Natural killer cell (primary cell): ENCODE measurements at regions not wholly inside any gene's neighbourhood (a gene's known extent, or its start where the extent isn't known, plus 50 kb on each side); places are given as distances from the start of the nearest gene placed in this dataset.
A peak's percentile ranks its signal among the peaks of the same experiment; 100 is the strongest.

Experiments
- ATAC-seq, 3 donors: fragments of 150-1000 bp in 2 of 3; fragments of 200-7000 bp in 1 of 3; cut with Tn5 transposase; 1 replicate in 1 of 3; 2 replicates in 2 of 3; pipeline ENCODE4 v1.10.0; 2021; ENCODE audit warnings: mild to moderate bottlenecking in 2 of 3, moderate library complexity in 2 of 3
- DNase-seq, 2 donors: peaks; one replicate each; pipeline versions ENCODE4 v3.0.0 to v3.0.0-alpha.2; 2013 to 2021; ENCODE audit warnings: mixed read lengths in 1 of 2
- H3K27ac ChIP-seq: one replicate; pipeline ENCODE4 v1.5.1; 2013; ENCODE audit warnings: mild to moderate bottlenecking, low read length
- H3K27me3 ChIP-seq: one replicate; pipeline ENCODE4 v1.6.1; 2013; ENCODE audit warnings: low read length; ENCODE audit not compliant: control insufficient read depth, insufficient read depth
- H3K36me3 ChIP-seq: one replicate; pipeline ENCODE4 v1.6.1; 2013; ENCODE audit warnings: low read length; ENCODE audit not compliant: control insufficient read depth, insufficient read depth
- H3K4me1 ChIP-seq: one replicate; pipeline ENCODE4 v1.6.1; 2013; ENCODE audit warnings: low read length; ENCODE audit not compliant: control insufficient read depth, insufficient read depth
- H3K4me3 ChIP-seq: one replicate; pipeline ENCODE4 v1.5.1; 2013; ENCODE audit warnings: low read length
- H3K9me3 ChIP-seq: one replicate; pipeline ENCODE4 v1.6.1; 2013; ENCODE audit warnings: low read length; ENCODE audit not compliant: control insufficient read depth, insufficient read depth
- H3K27ac Mint-ChIP-seq, 2 donors: one replicate each; pipeline ENCODE4 v1.8.0; 2022; ENCODE audit warnings: mild to moderate bottlenecking in 2 of 2, mixed read lengths in 2 of 2, moderate library complexity in 1 of 2
- H3K27me3 Mint-ChIP-seq, 2 donors: one replicate each; pipeline ENCODE4 v1.8.0; 2022; ENCODE audit warnings: low read depth in 2 of 2, mixed read lengths in 2 of 2
- H3K36me3 Mint-ChIP-seq: one replicate; pipeline ENCODE4 v1.8.0; 2022; ENCODE audit warnings: mixed read lengths
- H3K4me1 Mint-ChIP-seq, 2 donors: one replicate each; pipeline ENCODE4 v1.8.0; 2022; ENCODE audit warnings: mixed read lengths in 2 of 2
- H3K4me3 Mint-ChIP-seq: one replicate; pipeline ENCODE4 v1.8.0; 2022; ENCODE audit warnings: mild to moderate bottlenecking, moderate library complexity, mixed read lengths
- H3K9me3 Mint-ChIP-seq, 2 donors: one replicate each; pipeline ENCODE4 v1.8.0; 2022; ENCODE audit warnings: mixed read lengths in 2 of 2
- WGBS: methylation state at CpG from one replicate; pipeline ENCODE4 v1.1.7; 2013; ENCODE audit warnings: missing lambda C conversion rate; ENCODE audit not compliant: insufficient coverage; 5-methylcytosine and 5-hydroxymethylcytosine counted together
- intact Hi-C: fragments of 100-400 bp; cut with micrococcal nuclease; formaldehyde crosslinking; loops from one replicate; pipeline ENCODE4 v1.14.2; 2022
- TF ChIP-seq, protein P1 (sequence below): fragments of 200-600 bp; IDR thresholded peaks from one replicate; pipeline ENCODE4 v1.8.0; 2022; ENCODE audit warnings: antibody characterized with exemption

DNA sequence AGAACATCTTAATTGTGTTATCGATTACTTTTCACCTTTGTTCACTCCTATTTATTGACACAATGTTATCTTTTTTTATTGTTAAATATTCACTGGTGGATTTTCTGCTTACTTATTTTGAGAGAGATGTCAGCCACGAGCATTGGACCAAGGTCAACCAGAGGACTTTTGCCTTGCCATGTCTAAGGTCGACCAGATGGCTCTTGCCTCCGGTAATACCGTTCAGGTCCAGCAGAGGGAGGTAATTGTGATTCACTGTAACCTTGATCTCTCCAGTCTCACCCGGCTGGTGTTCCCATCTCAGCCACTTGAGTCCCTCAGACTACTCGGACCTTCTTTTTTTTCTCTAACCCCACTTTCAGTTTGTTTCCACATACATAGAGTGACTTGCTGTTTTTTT lies 1438.1 kb downstream of the UQCRFS1 start:
- no peak overlapping the region for H3K27ac Mint-ChIP-seq
- H3K27ac ChIP-seq, result no peak overlapping the region
- no peaks in the 10 kb centered on the region for H3K4me1 Mint-ChIP-seq
- DNase-seq, result peak in 1 of 2 donors; percentile 11
- TF ChIP-seq, protein P1, sequence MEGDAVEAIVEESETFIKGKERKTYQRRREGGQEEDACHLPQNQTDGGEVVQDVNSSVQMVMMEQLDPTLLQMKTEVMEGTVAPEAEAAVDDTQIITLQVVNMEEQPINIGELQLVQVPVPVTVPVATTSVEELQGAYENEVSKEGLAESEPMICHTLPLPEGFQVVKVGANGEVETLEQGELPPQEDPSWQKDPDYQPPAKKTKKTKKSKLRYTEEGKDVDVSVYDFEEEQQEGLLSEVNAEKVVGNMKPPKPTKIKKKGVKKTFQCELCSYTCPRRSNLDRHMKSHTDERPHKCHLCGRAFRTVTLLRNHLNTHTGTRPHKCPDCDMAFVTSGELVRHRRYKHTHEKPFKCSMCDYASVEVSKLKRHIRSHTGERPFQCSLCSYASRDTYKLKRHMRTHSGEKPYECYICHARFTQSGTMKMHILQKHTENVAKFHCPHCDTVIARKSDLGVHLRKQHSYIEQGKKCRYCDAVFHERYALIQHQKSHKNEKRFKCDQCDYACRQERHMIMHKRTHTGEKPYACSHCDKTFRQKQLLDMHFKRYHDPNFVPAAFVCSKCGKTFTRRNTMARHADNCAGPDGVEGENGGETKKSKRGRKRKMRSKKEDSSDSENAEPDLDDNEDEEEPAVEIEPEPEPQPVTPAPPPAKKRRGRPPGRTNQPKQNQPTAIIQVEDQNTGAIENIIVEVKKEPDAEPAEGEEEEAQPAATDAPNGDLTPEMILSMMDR, result peak; percentile 19
- no peaks in the 10 kb centered on the region for H3K27me3 Mint-ChIP-seq
- no peaks in the 10 kb centered on the region for H3K4me1 ChIP-seq
- peaks cover 56% of the 10 kb centered on the region for H3K9me3 ChIP-seq
- no peak overlapping the region for H3K4me3 Mint-ChIP-seq
- ATAC-seq, result no peak
- H3K4me3 ChIP-seq, result no peak overlapping the region
- intact Hi-C loops, result loop anchor here (10.0 kb wide), 2 partner anchors 550 to 940 kb away; no protein-coding TSS in a partner anchor
- WGBS, result 89% methylated on average over 6 of the region's 7 CpGs
- no peaks in the 10 kb centered on the region for H3K36me3 ChIP-seq
- H3K27me3 ChIP-seq, result no peaks in the 10 kb centered on the region
- peaks cover 78% of the 10 kb centered on the region for H3K36me3 Mint-ChIP-seq
- peaks cover 26 to 34% of the 10 kb centered on the region in 2 donors for H3K9me3 Mint-ChIP-seq

DNA sequence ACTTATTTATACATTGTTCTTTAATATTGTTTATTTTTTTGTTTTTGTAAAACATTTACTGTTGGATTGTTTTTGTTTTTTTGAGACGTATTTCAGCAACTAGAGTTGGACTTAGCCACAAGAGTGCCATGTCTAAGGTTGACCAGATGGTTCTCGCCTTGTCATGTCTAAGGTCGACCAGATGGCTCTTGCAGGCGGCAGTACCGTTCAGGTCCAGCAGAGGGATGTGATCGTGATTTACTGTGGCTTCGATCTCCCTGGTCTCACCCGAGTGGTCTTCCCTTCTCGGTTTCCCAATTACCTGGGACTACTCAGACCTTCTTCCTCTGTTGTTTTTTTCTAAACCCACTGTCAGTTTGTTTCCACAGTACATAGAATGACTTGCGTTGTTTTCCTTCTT lies 1438.6 kb downstream of the UQCRFS1 start:
- TF ChIP-seq, protein P1, result no peak
- DNase-seq, result no peak
- no peak overlapping the region for H3K4me3 Mint-ChIP-seq
- H3K4me1 ChIP-seq, result no peaks in the 10 kb centered on the region
- no peak overlapping the region for H3K27ac Mint-ChIP-seq
- H3K4me1 Mint-ChIP-seq, result no peaks in the 10 kb centered on the region
- no peaks in the 10 kb centered on the region for H3K27me3 ChIP-seq
- no peaks in the 10 kb centered on the region for H3K36me3 ChIP-seq
- H3K36me3 Mint-ChIP-seq, result peaks cover 74% of the 10 kb centered on the region
- intact Hi-C loops, result loop anchor here (10.0 kb wide), 2 partner anchors 550 to 940 kb away; no protein-coding TSS in a partner anchor
- no peak for ATAC-seq
- H3K27me3 Mint-ChIP-seq, result no peaks in the 10 kb centered on the region
- no peak overlapping the region for H3K4me3 ChIP-seq
- H3K9me3 Mint-ChIP-seq, result peaks cover 26 to 39% of the 10 kb centered on the region in 2 donors
- WGBS, result 98% methylated on average over 10 of the region's 10 CpGs
- peaks cover 61% of the 10 kb centered on the region for H3K9me3 ChIP-seq
- no peak overlapping the region for H3K27ac ChIP-seq

DNA sequence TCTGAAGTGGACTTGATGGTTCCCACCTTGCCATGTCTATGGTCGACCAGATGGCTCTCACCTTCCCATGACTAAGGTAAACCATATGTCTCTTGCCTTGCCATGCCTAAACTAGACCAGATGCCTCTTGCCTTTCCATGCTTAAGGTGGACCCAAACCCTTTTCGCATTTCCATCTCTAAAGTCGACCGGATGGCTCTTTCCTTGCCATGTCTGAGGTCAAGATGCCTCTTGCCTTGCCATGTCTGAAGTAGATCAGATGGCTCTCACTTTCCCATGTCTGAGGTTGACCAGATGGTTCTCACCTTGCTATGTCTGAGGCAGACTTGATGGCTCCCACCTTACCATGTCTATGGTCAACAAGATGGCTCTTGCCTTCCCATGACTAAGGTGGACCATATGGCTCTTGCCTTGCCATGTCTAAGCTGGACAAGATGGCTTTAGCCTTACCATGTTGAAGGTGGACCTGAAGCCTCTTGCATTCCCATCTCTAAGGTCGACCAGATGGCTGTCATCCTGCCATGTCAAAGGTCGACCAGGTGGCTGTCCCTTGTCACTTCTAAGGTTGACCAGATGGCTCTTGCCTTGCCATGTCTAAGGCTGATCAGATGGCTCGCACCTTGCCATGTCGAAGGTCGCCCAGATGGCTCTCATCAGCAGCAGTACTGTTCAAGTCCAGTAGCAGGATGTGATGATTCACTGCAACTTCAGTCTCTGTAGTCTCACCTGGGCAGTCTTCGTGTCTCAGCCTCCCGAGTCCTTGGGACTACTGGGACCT lies 1439.4 kb downstream of the UQCRFS1 start:
- DNase-seq (no peak), ATAC-seq (no peak)
- Histone ChIP-seq H3K27me3 (no peaks in the 10 kb centered on the region), H3K4me1 (no peaks in the 10 kb centered on the region), H3K36me3 (no peaks in the 10 kb centered on the region), H3K4me3 (no peak overlapping the region), H3K9me3 (peaks cover 66% of the 10 kb centered on the region), H3K27ac (no peak overlapping the region)
- peaks cover 66% of the 10 kb centered on the region for H3K36me3 Mint-ChIP-seq
- no peak overlapping the region for H3K27ac Mint-ChIP-seq
- H3K27me3 Mint-ChIP-seq, result no peaks in the 10 kb centered on the region
- intact Hi-C loops, result loop anchor here (10.0 kb wide), 2 partner anchors 551 to 941 kb away; no protein-coding TSS in a partner anchor
- H3K9me3 Mint-ChIP-seq, result peaks cover 25 to 41% of the 10 kb centered on the region in 2 donors
- 75% methylated on average over 11 of the region's 11 CpGs for WGBS
- no peaks in the 10 kb centered on the region for H3K4me1 Mint-ChIP-seq
- TF ChIP-seq, protein P1, result no peak
- no peak overlapping the region for H3K4me3 Mint-ChIP-seq
